ENCODE measurements at regions not wholly inside any gene's neighbourhood (a gene's known extent, or its start where the extent isn't known, plus 50 kb on each side); places are given as distances from the start of the nearest gene placed in this dataset.

DNA sequence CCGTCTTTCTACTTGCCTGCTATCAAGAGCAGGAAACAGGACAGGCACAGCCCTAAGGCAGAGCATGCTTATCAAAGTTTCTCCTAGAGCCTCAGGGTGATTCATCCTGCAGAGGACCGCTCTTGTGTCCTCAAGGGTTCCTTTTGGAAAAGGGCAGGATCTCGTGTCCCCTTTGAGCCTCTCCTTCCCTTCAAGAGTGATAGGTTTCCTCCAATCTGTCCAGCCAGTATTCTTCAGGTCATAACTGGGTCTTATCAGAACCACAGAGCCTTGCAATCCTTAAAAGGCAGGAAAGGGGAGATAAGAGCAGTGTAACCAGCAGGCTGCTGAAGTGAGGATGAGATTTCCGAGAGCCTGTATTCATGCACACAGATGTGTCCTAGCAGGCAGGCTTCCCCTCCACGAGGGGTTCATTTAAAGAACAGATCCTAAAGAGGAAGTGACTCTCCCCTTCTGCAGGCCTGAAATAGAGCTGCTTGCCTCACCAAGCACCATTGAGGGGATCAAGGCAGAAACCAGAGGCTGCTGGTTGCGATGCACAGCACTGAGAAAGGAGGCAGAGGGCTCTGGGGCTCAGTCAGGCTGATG, 90.5 kb upstream of the SVIL start:
- TF ChIP-seq, protein P1, sequence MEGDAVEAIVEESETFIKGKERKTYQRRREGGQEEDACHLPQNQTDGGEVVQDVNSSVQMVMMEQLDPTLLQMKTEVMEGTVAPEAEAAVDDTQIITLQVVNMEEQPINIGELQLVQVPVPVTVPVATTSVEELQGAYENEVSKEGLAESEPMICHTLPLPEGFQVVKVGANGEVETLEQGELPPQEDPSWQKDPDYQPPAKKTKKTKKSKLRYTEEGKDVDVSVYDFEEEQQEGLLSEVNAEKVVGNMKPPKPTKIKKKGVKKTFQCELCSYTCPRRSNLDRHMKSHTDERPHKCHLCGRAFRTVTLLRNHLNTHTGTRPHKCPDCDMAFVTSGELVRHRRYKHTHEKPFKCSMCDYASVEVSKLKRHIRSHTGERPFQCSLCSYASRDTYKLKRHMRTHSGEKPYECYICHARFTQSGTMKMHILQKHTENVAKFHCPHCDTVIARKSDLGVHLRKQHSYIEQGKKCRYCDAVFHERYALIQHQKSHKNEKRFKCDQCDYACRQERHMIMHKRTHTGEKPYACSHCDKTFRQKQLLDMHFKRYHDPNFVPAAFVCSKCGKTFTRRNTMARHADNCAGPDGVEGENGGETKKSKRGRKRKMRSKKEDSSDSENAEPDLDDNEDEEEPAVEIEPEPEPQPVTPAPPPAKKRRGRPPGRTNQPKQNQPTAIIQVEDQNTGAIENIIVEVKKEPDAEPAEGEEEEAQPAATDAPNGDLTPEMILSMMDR (IDR thresholded peaks at IDR 0.05), result no peak
- no peak for TF ChIP-seq POLR2A (IDR thresholded peaks at IDR 0.05)
